ENCODE measurements at regions not wholly inside any gene's neighbourhood (a gene's known extent, or its start where the extent isn't known, plus 50 kb on each side); places are given as distances from the start of the nearest gene placed in this dataset.

DNA sequence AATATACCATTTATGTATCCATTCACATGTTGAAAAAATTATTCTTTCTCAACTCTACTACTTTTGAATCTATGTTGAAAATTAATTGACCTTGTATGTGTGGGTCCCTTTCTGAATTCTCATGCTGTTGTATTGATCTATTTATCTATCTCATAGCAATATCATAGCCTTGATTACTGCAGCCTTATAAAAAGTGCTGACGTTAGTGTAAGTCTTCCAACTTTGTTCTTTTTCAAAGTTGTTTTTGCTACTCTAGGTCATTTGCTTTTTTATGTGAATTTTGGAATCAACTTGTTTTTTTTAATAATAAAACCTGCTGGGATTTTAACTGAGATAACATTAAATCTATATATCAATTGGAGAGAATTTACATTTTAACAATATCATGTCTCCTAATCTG is 52.2 kb upstream of the PAX3 start:
- no peak overlapping the region for H3K4me3 ChIP-seq (ENCODE audit: control insufficient read depth in 1 of 7, extremely low read depth in 1 of 7, insufficient read depth in 4 of 7, low read depth in 2 of 7, low read length in 6 of 7)
- no CpG with 5 or more reads among the region's 1 CpG for WGBS (ENCODE audit: insufficient coverage)
- DNase-seq: no peak
- CTCF ChIA-PET: no interaction called here
- no peaks in the 10 kb centered on the region for H3K4me1 ChIP-seq (ENCODE audit: control extremely low read depth in 1 of 4, control insufficient read depth in 4 of 4, insufficient read depth in 4 of 4, low read length in 3 of 4)
- no peaks in the 10 kb centered on the region for H3K36me3 ChIP-seq (ENCODE audit: control insufficient read depth in 4 of 4, insufficient read depth in 4 of 4, low read length in 3 of 4)
- H3K27ac ChIP-seq (ENCODE audit: insufficient read depth in 1 of 2, low read depth in 1 of 2, low read length in 2 of 2, poor library complexity in 1 of 2, severe bottlenecking in 2 of 2): no peak overlapping the region
- H3K27me3 ChIP-seq (replicated peaks in 2 of 5; ENCODE audit: control insufficient read depth in 4 of 5, insufficient read depth in 5 of 5, low read length in 4 of 5): peaks cover 0 to 3% (median 0%) of the 10 kb centered on the region in 5 experiments
- POLR2A ChIA-PET: no interaction called here
- H3K9me3 ChIP-seq (ENCODE audit: control extremely low read depth in 1 of 5, control insufficient read depth in 4 of 5, insufficient read depth in 2 of 5, low read depth in 1 of 5, low read length in 4 of 5): peaks cover 0 to 7% (median 0%) of the 10 kb centered on the region in 5 experiments

DNA sequence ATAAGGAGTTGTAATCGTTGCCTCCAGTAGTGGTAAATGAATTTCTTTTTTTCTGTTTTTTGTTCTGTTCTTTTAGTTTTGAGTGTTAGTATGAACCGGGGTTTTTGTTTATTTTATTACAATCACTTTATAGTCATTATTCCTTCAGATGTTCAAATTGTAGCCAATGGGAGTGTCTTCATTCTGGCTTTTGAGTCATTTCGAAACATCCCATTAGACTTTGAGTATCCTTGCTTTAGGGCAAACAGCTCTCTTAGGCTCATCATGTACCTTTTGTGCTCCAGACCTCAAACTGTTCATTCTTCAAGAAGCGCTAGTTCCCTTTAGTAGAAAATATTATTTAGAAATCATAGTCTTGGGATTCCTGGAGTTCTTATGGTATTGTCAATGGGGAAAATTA is 54.2 kb upstream of the PAX3 start:
- H3K27me3 ChIP-seq (replicated peaks in 2 of 5; ENCODE audit: control insufficient read depth in 4 of 5, insufficient read depth in 5 of 5, low read length in 4 of 5): peaks cover 0 to 5% (median 0%) of the 10 kb centered on the region in 5 experiments
- POLR2A ChIA-PET: no interaction called here
- DNase-seq: no peak
- CTCF ChIA-PET: interaction anchor here (0.9 kb wide), 1 partner anchor 14 kb away, joined by 3 read pairs; no protein-coding TSS in a partner anchor
- H3K9me3 ChIP-seq (ENCODE audit: control extremely low read depth in 1 of 5, control insufficient read depth in 4 of 5, insufficient read depth in 2 of 5, low read depth in 1 of 5, low read length in 4 of 5): peaks cover 0 to 7% (median 0%) of the 10 kb centered on the region in 5 experiments
- no CpG with 5 or more reads among the region's 4 CpGs for WGBS (ENCODE audit: insufficient coverage)
- H3K36me3 ChIP-seq (ENCODE audit: control insufficient read depth in 4 of 4, insufficient read depth in 4 of 4, low read length in 3 of 4): no peaks in the 10 kb centered on the region
- H3K4me1 ChIP-seq (ENCODE audit: control extremely low read depth in 1 of 4, control insufficient read depth in 4 of 4, insufficient read depth in 4 of 4, low read length in 3 of 4): no peaks in the 10 kb centered on the region
- no peak overlapping the region for H3K4me3 ChIP-seq (ENCODE audit: control insufficient read depth in 1 of 7, extremely low read depth in 1 of 7, insufficient read depth in 4 of 7, low read depth in 2 of 7, low read length in 6 of 7)
- no peak overlapping the region for H3K27ac ChIP-seq (ENCODE audit: insufficient read depth in 1 of 2, low read depth in 1 of 2, low read length in 2 of 2, poor library complexity in 1 of 2, severe bottlenecking in 2 of 2)

GRCh38 chr2:222353993-222354392 is 55.2 kb upstream of the PAX3 start:
- H3K27me3 ChIP-seq (replicated peaks in 2 of 5; ENCODE audit: control insufficient read depth in 4 of 5, insufficient read depth in 5 of 5, low read length in 4 of 5): peaks cover 0 to 5% (median 0%) of the 10 kb centered on the region in 5 experiments
- WGBS (ENCODE audit: insufficient coverage): no CpG with 5 or more reads among the region's 3 CpGs
- POLR2A ChIA-PET: no interaction called here
- no peak overlapping the region for H3K27ac ChIP-seq (ENCODE audit: insufficient read depth in 1 of 2, low read depth in 1 of 2, low read length in 2 of 2, poor library complexity in 1 of 2, severe bottlenecking in 2 of 2)
- peaks cover 0 to 8% (median 3%) of the 10 kb centered on the region in 4 experiments for H3K4me1 ChIP-seq (ENCODE audit: control extremely low read depth in 1 of 4, control insufficient read depth in 4 of 4, insufficient read depth in 4 of 4, low read length in 3 of 4)
- no peak for DNase-seq
- H3K36me3 ChIP-seq (ENCODE audit: control insufficient read depth in 4 of 4, insufficient read depth in 4 of 4, low read length in 3 of 4): no peaks in the 10 kb centered on the region
- H3K9me3 ChIP-seq (ENCODE audit: control extremely low read depth in 1 of 5, control insufficient read depth in 4 of 5, insufficient read depth in 2 of 5, low read depth in 1 of 5, low read length in 4 of 5): peaks cover 0 to 7% (median 0%) of the 10 kb centered on the region in 5 experiments
- CTCF ChIA-PET: no interaction called here
- H3K4me3 ChIP-seq (ENCODE audit: control insufficient read depth in 1 of 7, extremely low read depth in 1 of 7, insufficient read depth in 4 of 7, low read depth in 2 of 7, low read length in 6 of 7): no peak overlapping the region

DNA sequence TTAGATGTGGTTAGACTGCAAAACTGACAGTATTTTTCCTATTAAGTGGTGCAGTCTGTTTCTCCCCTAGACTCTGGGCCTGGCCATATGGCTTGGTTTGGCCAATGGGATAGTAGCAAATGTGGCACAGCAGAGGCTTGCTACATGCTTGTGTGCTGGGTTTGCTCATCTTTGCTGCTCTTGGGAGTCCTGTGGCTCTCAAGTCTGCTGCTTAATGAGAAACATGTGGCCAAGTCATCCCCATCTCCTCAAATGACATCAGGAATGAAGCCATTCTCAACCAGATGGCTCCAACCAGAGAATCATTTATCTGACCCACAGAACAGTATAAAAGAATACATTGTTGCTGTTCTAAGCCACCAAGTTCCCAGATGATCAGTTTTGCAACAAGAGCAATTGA is 57.1 kb upstream of the PAX3 start:
- POLR2A ChIA-PET: no interaction called here
- no peak for DNase-seq
- H3K36me3 ChIP-seq (ENCODE audit: control insufficient read depth in 4 of 4, insufficient read depth in 4 of 4, low read length in 3 of 4): no peaks in the 10 kb centered on the region
- H3K4me1 ChIP-seq (ENCODE audit: control extremely low read depth in 1 of 4, control insufficient read depth in 4 of 4, insufficient read depth in 4 of 4, low read length in 3 of 4): peaks cover 0 to 21% (median 10%) of the 10 kb centered on the region in 4 experiments
- no peak overlapping the region for H3K4me3 ChIP-seq (ENCODE audit: control insufficient read depth in 1 of 7, extremely low read depth in 1 of 7, insufficient read depth in 4 of 7, low read depth in 2 of 7, low read length in 6 of 7)
- CTCF ChIA-PET: no interaction called here
- H3K9me3 ChIP-seq (ENCODE audit: control extremely low read depth in 1 of 5, control insufficient read depth in 4 of 5, insufficient read depth in 2 of 5, low read depth in 1 of 5, low read length in 4 of 5): peaks cover 0 to 5% (median 0%) of the 10 kb centered on the region in 5 experiments
- H3K27me3 ChIP-seq (replicated peaks in 2 of 5; ENCODE audit: control insufficient read depth in 4 of 5, insufficient read depth in 5 of 5, low read length in 4 of 5): peaks cover 0 to 7% (median 0%) of the 10 kb centered on the region in 5 experiments
- H3K27ac ChIP-seq (ENCODE audit: insufficient read depth in 1 of 2, low read depth in 1 of 2, low read length in 2 of 2, poor library complexity in 1 of 2, severe bottlenecking in 2 of 2): no peak overlapping the region

DNA sequence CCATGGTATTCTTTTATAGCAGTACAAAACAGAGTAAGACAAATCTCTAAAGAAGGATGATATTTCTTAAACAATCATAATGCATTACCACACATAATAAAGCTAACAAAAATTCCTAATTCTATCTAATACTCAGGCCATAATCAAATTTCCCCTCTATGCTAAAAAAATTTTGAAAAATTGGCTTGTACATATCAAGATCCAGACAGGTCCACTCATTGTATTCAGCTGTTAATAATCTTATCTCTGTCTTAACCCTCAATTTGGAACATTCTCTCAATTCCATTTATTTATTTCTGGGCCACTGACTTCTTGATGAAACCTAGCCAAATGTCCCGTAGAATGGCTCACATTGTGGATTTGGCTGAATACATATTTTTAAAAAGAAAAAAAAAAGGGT is 59.1 kb upstream of the PAX3 start:
- H3K27me3 ChIP-seq (replicated peaks in 2 of 5; ENCODE audit: control insufficient read depth in 4 of 5, insufficient read depth in 5 of 5, low read length in 4 of 5): peaks cover 0 to 7% (median 0%) of the 10 kb centered on the region in 5 experiments
- ChIA-PET POLR2A (no interaction called here), CTCF (no interaction called here)
- H3K9me3 ChIP-seq (ENCODE audit: control extremely low read depth in 1 of 5, control insufficient read depth in 4 of 5, insufficient read depth in 2 of 5, low read depth in 1 of 5, low read length in 4 of 5): peaks cover 0 to 3% (median 0%) of the 10 kb centered on the region in 5 experiments
- H3K4me1 ChIP-seq (ENCODE audit: control extremely low read depth in 1 of 4, control insufficient read depth in 4 of 4, insufficient read depth in 4 of 4, low read length in 3 of 4): peaks cover 0 to 21% (median 10%) of the 10 kb centered on the region in 4 experiments
- WGBS (ENCODE audit: insufficient coverage): no CpG with 5 or more reads among the region's 1 CpG
- no peak overlapping the region for H3K4me3 ChIP-seq (ENCODE audit: control insufficient read depth in 1 of 7, extremely low read depth in 1 of 7, insufficient read depth in 4 of 7, low read depth in 2 of 7, low read length in 6 of 7)
- H3K27ac ChIP-seq (ENCODE audit: insufficient read depth in 1 of 2, low read depth in 1 of 2, low read length in 2 of 2, poor library complexity in 1 of 2, severe bottlenecking in 2 of 2): no peak overlapping the region
- DNase-seq: no peak
- H3K36me3 ChIP-seq (ENCODE audit: control insufficient read depth in 4 of 4, insufficient read depth in 4 of 4, low read length in 3 of 4): no peaks in the 10 kb centered on the region

DNA sequence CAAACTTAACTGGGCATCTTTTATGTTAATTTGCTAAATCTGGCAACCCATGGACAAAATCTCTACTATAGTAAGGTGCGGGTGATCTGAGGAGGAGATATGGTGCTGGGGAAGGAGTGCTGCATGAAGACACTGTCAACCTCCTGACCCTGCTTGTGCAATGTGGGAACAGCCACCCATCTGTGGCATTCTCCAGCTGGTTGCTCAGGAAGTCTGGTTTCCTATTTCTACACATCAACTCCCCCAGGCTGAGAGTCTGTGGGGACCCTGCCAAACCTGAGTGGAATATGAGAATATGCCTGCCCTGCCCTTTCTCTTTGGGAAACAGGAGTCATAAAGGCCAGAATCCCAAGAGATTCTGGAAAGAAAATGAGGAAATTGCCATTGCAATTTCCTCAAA is 60.1 kb upstream of the PAX3 start:
- Histone ChIP-seq H3K27me3 (replicated peaks in 2 of 5; ENCODE audit: control insufficient read depth in 4 of 5, insufficient read depth in 5 of 5, low read length in 4 of 5) (peaks cover 0 to 7% (median 0%) of the 10 kb centered on the region in 5 experiments), H3K4me1 (ENCODE audit: control extremely low read depth in 1 of 4, control insufficient read depth in 4 of 4, insufficient read depth in 4 of 4, low read length in 3 of 4) (peaks cover 0 to 25% (median 15%) of the 10 kb centered on the region in 4 experiments), H3K9me3 (ENCODE audit: control extremely low read depth in 1 of 5, control insufficient read depth in 4 of 5, insufficient read depth in 2 of 5, low read depth in 1 of 5, low read length in 4 of 5) (peaks cover 0 to 5% (median 0%) of the 10 kb centered on the region in 5 experiments), H3K27ac (ENCODE audit: insufficient read depth in 1 of 2, low read depth in 1 of 2, low read length in 2 of 2, poor library complexity in 1 of 2, severe bottlenecking in 2 of 2) (no peak overlapping the region), H3K36me3 (ENCODE audit: control insufficient read depth in 4 of 4, insufficient read depth in 4 of 4, low read length in 3 of 4) (no peaks in the 10 kb centered on the region), H3K4me3 (ENCODE audit: control insufficient read depth in 1 of 7, extremely low read depth in 1 of 7, insufficient read depth in 4 of 7, low read depth in 2 of 7, low read length in 6 of 7) (no peak overlapping the region)
- WGBS (ENCODE audit: insufficient coverage): no CpG with 5 or more reads among the region's 1 CpG
- peak; percentile 78 to 88 (median 83) for DNase-seq
- ChIA-PET POLR2A (no interaction called here), CTCF (no interaction called here)

GRCh38 chr2:222360146-222360545 is 61.3 kb upstream of the PAX3 start:
- Histone ChIP-seq H3K27ac (ENCODE audit: insufficient read depth in 1 of 2, low read depth in 1 of 2, low read length in 2 of 2, poor library complexity in 1 of 2, severe bottlenecking in 2 of 2) (no peak overlapping the region), H3K4me3 (ENCODE audit: control insufficient read depth in 1 of 7, extremely low read depth in 1 of 7, insufficient read depth in 4 of 7, low read depth in 2 of 7, low read length in 6 of 7) (no peak overlapping the region), H3K27me3 (replicated peaks in 2 of 5; ENCODE audit: control insufficient read depth in 4 of 5, insufficient read depth in 5 of 5, low read length in 4 of 5) (peaks cover 0 to 7% (median 0%) of the 10 kb centered on the region in 5 experiments), H3K4me1 (ENCODE audit: control extremely low read depth in 1 of 4, control insufficient read depth in 4 of 4, insufficient read depth in 4 of 4, low read length in 3 of 4) (peaks cover 0 to 38% (median 24%) of the 10 kb centered on the region in 4 experiments), H3K9me3 (ENCODE audit: control extremely low read depth in 1 of 5, control insufficient read depth in 4 of 5, insufficient read depth in 2 of 5, low read depth in 1 of 5, low read length in 4 of 5) (peaks cover 0 to 6% (median 0%) of the 10 kb centered on the region in 5 experiments), H3K36me3 (ENCODE audit: control insufficient read depth in 4 of 4, insufficient read depth in 4 of 4, low read length in 3 of 4) (no peaks in the 10 kb centered on the region)
- DNase-seq: no peak
- POLR2A ChIA-PET: no interaction called here
- WGBS (ENCODE audit: insufficient coverage): 97% methylated on average over 3 of the region's 4 CpGs
- CTCF ChIA-PET: interaction anchor here (0.7 to 1.3 kb wide), 3 partner anchors 42 to 209 kb away, joined by 3 to 5 read pairs (median 4); no protein-coding TSS in a partner anchor

Data from common myeloid progenitor, CD34-positive (primary cell).